T-helper 17 cell (primary cell): ENCODE measurements at regions not wholly inside any gene's neighbourhood (a gene's known extent, or its start where the extent isn't known, plus 50 kb on each side); places are given as distances from the start of the nearest gene placed in this dataset.
A peak's percentile ranks its signal among the peaks of the same experiment; 100 is the strongest.

ENCODE experiments used
- ATAC-seq: fragments of 150-1000 bp; cut with Tn5 transposase; 2 replicates; pipeline ENCODE4 v1.10.0; 2021; ENCODE audit warnings: mild to moderate bottlenecking, moderate library complexity
- DNase-seq, 3 donors: peaks; one replicate each; pipeline versions ENCODE4 v3.0.0 to v3.0.0-alpha.2; 2020 to 2021
- H3K9me3 ChIP-seq: one replicate; pipeline ENCODE4 v1.7.0; 2013; ENCODE audit warnings: low read length, mild to moderate bottlenecking; ENCODE audit not compliant: control insufficient read depth, poor library complexity, severe bottlenecking
- H3K27ac Mint-ChIP-seq: one replicate; pipeline ENCODE4 v1.8.0; 2022; ENCODE audit warnings: mild to moderate bottlenecking, moderate library complexity, mixed read lengths
- H3K27me3 Mint-ChIP-seq: one replicate; pipeline ENCODE4 v1.8.0; 2022; ENCODE audit warnings: mixed read lengths
- H3K36me3 Mint-ChIP-seq: one replicate; pipeline ENCODE4 v1.8.0; 2022; ENCODE audit warnings: low read depth, mixed read lengths
- H3K4me1 Mint-ChIP-seq: one replicate; pipeline ENCODE4 v1.8.0; 2022; ENCODE audit warnings: mild to moderate bottlenecking, mixed read lengths
- H3K4me3 Mint-ChIP-seq: one replicate; pipeline ENCODE4 v1.8.0; 2022; ENCODE audit warnings: mild to moderate bottlenecking, moderate library complexity, mixed read lengths

- no peak for ATAC-seq
- H3K4me1 Mint-ChIP-seq = no peaks in the 10 kb centered on the region
These were observed 98.2 kb upstream of the FAM9B start for GRCh38 chrX:9132036-9132638.

GRCh38 chrX:9133426-9133825 lies 99.5 kb upstream of the FAM9B start:
- no peaks in the 10 kb centered on the region for H3K36me3 Mint-ChIP-seq
- no peak for ATAC-seq
- no peaks in the 10 kb centered on the region for H3K4me1 Mint-ChIP-seq
- H3K9me3 ChIP-seq = no peaks in the 10 kb centered on the region
- no peak overlapping the region for H3K4me3 Mint-ChIP-seq
- DNase-seq = no peak
- no peaks in the 10 kb centered on the region for H3K27me3 Mint-ChIP-seq
- H3K27ac Mint-ChIP-seq = no peak overlapping the region

More at GRCh38 chrX:9132036-9132638, 98.2 kb upstream of the FAM9B start:
- no peak for DNase-seq
- no peaks in the 10 kb centered on the region for H3K9me3 ChIP-seq
- H3K27ac Mint-ChIP-seq = no peak overlapping the region
- H3K27me3 Mint-ChIP-seq = no peaks in the 10 kb centered on the region
- no peak overlapping the region for H3K4me3 Mint-ChIP-seq
- no peaks in the 10 kb centered on the region for H3K36me3 Mint-ChIP-seq

- no peak overlapping the region for H3K4me3 Mint-ChIP-seq
- no peaks in the 10 kb centered on the region for H3K9me3 ChIP-seq
- H3K27ac Mint-ChIP-seq = no peak overlapping the region
- H3K4me1 Mint-ChIP-seq = no peaks in the 10 kb centered on the region
- no peaks in the 10 kb centered on the region for H3K27me3 Mint-ChIP-seq
- ATAC-seq (no peak), DNase-seq (no peak)
- no peaks in the 10 kb centered on the region for H3K36me3 Mint-ChIP-seq
These were observed 100.4 kb upstream of the FAM9B start for GRCh38 chrX:9134366-9134765.

- no peaks in the 10 kb centered on the region for H3K9me3 ChIP-seq
- no peaks in the 10 kb centered on the region for H3K4me1 Mint-ChIP-seq
- ATAC-seq (no peak), DNase-seq (no peak)
- no peaks in the 10 kb centered on the region for H3K36me3 Mint-ChIP-seq
- H3K4me3 Mint-ChIP-seq = no peak overlapping the region
- no peak overlapping the region for H3K27ac Mint-ChIP-seq
- H3K27me3 Mint-ChIP-seq = no peaks in the 10 kb centered on the region
These were observed 102.1 kb upstream of the FAM9B start for GRCh38 chrX:9135901-9136510.

GRCh38 chrX:9137152-9137551 lies 103.2 kb upstream of the FAM9B start:
- no peak for DNase-seq
- no peaks in the 10 kb centered on the region for H3K27me3 Mint-ChIP-seq
- H3K36me3 Mint-ChIP-seq = no peaks in the 10 kb centered on the region
- no peak overlapping the region for H3K4me3 Mint-ChIP-seq
- no peak for ATAC-seq
- no peaks in the 10 kb centered on the region for H3K9me3 ChIP-seq
- no peak overlapping the region for H3K27ac Mint-ChIP-seq
- H3K4me1 Mint-ChIP-seq = no peaks in the 10 kb centered on the region

GRCh38 chrX:9141496-9141895 lies 107.6 kb upstream of the FAM9B start:
- H3K27me3 Mint-ChIP-seq = no peaks in the 10 kb centered on the region
- H3K36me3 Mint-ChIP-seq = no peaks in the 10 kb centered on the region
- no peak overlapping the region for H3K27ac Mint-ChIP-seq
- no peaks in the 10 kb centered on the region for H3K4me1 Mint-ChIP-seq
- no peak overlapping the region for H3K4me3 Mint-ChIP-seq
- H3K9me3 ChIP-seq = no peaks in the 10 kb centered on the region
- ATAC-seq = no peak
- no peak for DNase-seq

- H3K27me3 Mint-ChIP-seq = no peaks in the 10 kb centered on the region
These were observed 110.8 kb upstream of the FAM9B start for GRCh38 chrX:9144701-9145241.

GRCh38 chrX:9146657-9147056 lies 112.7 kb upstream of the FAM9B start:
- ATAC-seq (no peak), DNase-seq (no peak)
- no peaks in the 10 kb centered on the region for H3K9me3 ChIP-seq
- Mint-ChIP-seq H3K4me3 (no peak overlapping the region), H3K4me1 (no peaks in the 10 kb centered on the region), H3K27me3 (no peaks in the 10 kb centered on the region), H3K27ac (no peak overlapping the region), H3K36me3 (no peaks in the 10 kb centered on the region)

More at GRCh38 chrX:9144701-9145241, 110.8 kb upstream of the FAM9B start:
- H3K27ac Mint-ChIP-seq = no peak overlapping the region
- no peaks in the 10 kb centered on the region for H3K4me1 Mint-ChIP-seq
- H3K9me3 ChIP-seq = no peaks in the 10 kb centered on the region
- no peak for DNase-seq
- no peaks in the 10 kb centered on the region for H3K36me3 Mint-ChIP-seq
- ATAC-seq = no peak
- H3K4me3 Mint-ChIP-seq = no peak overlapping the region

GRCh38 chrX:9147086-9147485 lies 113.2 kb upstream of the FAM9B start:
- Mint-ChIP-seq H3K36me3 (no peaks in the 10 kb centered on the region), H3K27ac (no peak overlapping the region), H3K4me3 (no peak overlapping the region), H3K4me1 (no peaks in the 10 kb centered on the region), H3K27me3 (no peaks in the 10 kb centered on the region)
- DNase-seq = no peak
- no peak for ATAC-seq
- H3K9me3 ChIP-seq = no peaks in the 10 kb centered on the region

- Mint-ChIP-seq H3K27me3 (no peaks in the 10 kb centered on the region), H3K4me3 (no peak overlapping the region), H3K36me3 (no peaks in the 10 kb centered on the region), H3K27ac (no peak overlapping the region), H3K4me1 (no peaks in the 10 kb centered on the region)
- no peaks in the 10 kb centered on the region for H3K9me3 ChIP-seq
- DNase-seq (no peak), ATAC-seq (no peak)
These were observed 113.8 kb upstream of the FAM9B start for GRCh38 chrX:9147726-9148125.

GRCh38 chrX:9148615-9149399 lies 114.9 kb upstream of the FAM9B start:
- Mint-ChIP-seq H3K27ac (no peak overlapping the region), H3K4me3 (no peak overlapping the region), H3K27me3 (no peaks in the 10 kb centered on the region), H3K4me1 (no peaks in the 10 kb centered on the region), H3K36me3 (no peaks in the 10 kb centered on the region)
- H3K9me3 ChIP-seq = no peaks in the 10 kb centered on the region
- DNase-seq (no peak), ATAC-seq (no peak)

GRCh38 chrX:9149501-9150245 lies 115.7 kb upstream of the FAM9B start:
- H3K9me3 ChIP-seq = no peaks in the 10 kb centered on the region

GRCh38 chrX:9151772-9152307 lies 117.9 kb upstream of the FAM9B start:
- H3K9me3 ChIP-seq = no peaks in the 10 kb centered on the region
- DNase-seq (no peak), ATAC-seq (no peak)
- Mint-ChIP-seq H3K4me3 (peak overlapping the region; percentile 49), H3K36me3 (no peaks in the 10 kb centered on the region), H3K27me3 (no peaks in the 10 kb centered on the region), H3K4me1 (no peaks in the 10 kb centered on the region), H3K27ac (no peak overlapping the region)

More at GRCh38 chrX:9149501-9150245, 115.7 kb upstream of the FAM9B start:
- DNase-seq (no peak), ATAC-seq (no peak)
- no peaks in the 10 kb centered on the region for H3K4me1 Mint-ChIP-seq
- no peaks in the 10 kb centered on the region for H3K27me3 Mint-ChIP-seq
- no peaks in the 10 kb centered on the region for H3K36me3 Mint-ChIP-seq
- H3K4me3 Mint-ChIP-seq = no peak overlapping the region
- no peak overlapping the region for H3K27ac Mint-ChIP-seq
